ENCODE measurements at regions not wholly inside any gene's neighbourhood (a gene's known extent, or its start where the extent isn't known, plus 50 kb on each side); places are given as distances from the start of the nearest gene placed in this dataset.

- Histone ChIP-seq H3K27me3 (ENCODE audit: insufficient read depth, low read length, poor library complexity) (no peaks in the 10 kb centered on the region), H3K4me2 (ENCODE audit: insufficient read depth, low read length) (no peak overlapping the region), H4K20me1 (ENCODE audit: insufficient read depth, low read length) (no peaks in the 10 kb centered on the region), H3K79me2 (ENCODE audit: insufficient read depth, low read length) (no peaks in the 10 kb centered on the region), H3K27ac (ENCODE audit: low read length) (no peak overlapping the region), H3K4me3 (ENCODE audit: low read depth in 1 of 2, low read length in 2 of 2) (no peak overlapping the region), H3K9me3 (ENCODE audit: insufficient read depth, low read length, severe bottlenecking) (no peaks in the 10 kb centered on the region), H3K4me1 (ENCODE audit: insufficient read depth, low read length) (no peaks in the 10 kb centered on the region), H2AFZ (ENCODE audit: low read depth, low read length) (no peak overlapping the region), H3K36me3 (ENCODE audit: insufficient read depth, low read length) (no peaks in the 10 kb centered on the region), H3K9ac (ENCODE audit: low read depth, low read length) (no peak overlapping the region)
- TF ChIP-seq EZH2 (IDR thresholded peaks at IDR 0.05; ENCODE audit: borderline replicate concordance, low read depth, low read length, severe bottlenecking) (no peak), CTCF (IDR thresholded peaks at IDR 0.05; ENCODE audit: borderline replicate concordance, extremely low read depth, low read length, poor library complexity, severe bottlenecking) (no peak)
- DNase-seq (no peak), ATAC-seq (ENCODE audit: insufficient read depth, low read depth) (no peak)
Observed at GRCh38 chr15:53312707-53313106, 446.8 kb downstream of the WDR72 start.

GRCh38 chr15:53310709-53311108 lies 448.8 kb downstream of the WDR72 start:
- Histone ChIP-seq H3K27ac (ENCODE audit: low read length) (no peak overlapping the region), H3K9ac (ENCODE audit: low read depth, low read length) (no peak overlapping the region), H2AFZ (ENCODE audit: low read depth, low read length) (no peak overlapping the region), H3K4me2 (ENCODE audit: insufficient read depth, low read length) (no peak overlapping the region), H3K9me3 (ENCODE audit: insufficient read depth, low read length, severe bottlenecking) (no peaks in the 10 kb centered on the region), H4K20me1 (ENCODE audit: insufficient read depth, low read length) (no peaks in the 10 kb centered on the region), H3K4me3 (ENCODE audit: low read depth in 1 of 2, low read length in 2 of 2) (no peak overlapping the region), H3K27me3 (ENCODE audit: insufficient read depth, low read length, poor library complexity) (no peaks in the 10 kb centered on the region), H3K36me3 (ENCODE audit: insufficient read depth, low read length) (no peaks in the 10 kb centered on the region), H3K79me2 (ENCODE audit: insufficient read depth, low read length) (no peaks in the 10 kb centered on the region), H3K4me1 (ENCODE audit: insufficient read depth, low read length) (no peaks in the 10 kb centered on the region)
- ATAC-seq (ENCODE audit: insufficient read depth, low read depth) = no peak
- DNase-seq = no peak
- TF ChIP-seq CTCF (IDR thresholded peaks at IDR 0.05; ENCODE audit: borderline replicate concordance, extremely low read depth, low read length, poor library complexity, severe bottlenecking) (no peak), EZH2 (IDR thresholded peaks at IDR 0.05; ENCODE audit: borderline replicate concordance, low read depth, low read length, severe bottlenecking) (no peak)

- H2AFZ ChIP-seq (ENCODE audit: low read depth, low read length) = no peak overlapping the region
- H3K4me3 ChIP-seq (ENCODE audit: low read depth in 1 of 2, low read length in 2 of 2) = no peak overlapping the region
- H3K9me3 ChIP-seq (ENCODE audit: insufficient read depth, low read length, severe bottlenecking) = no peaks in the 10 kb centered on the region
- no peaks in the 10 kb centered on the region for H3K27me3 ChIP-seq (ENCODE audit: insufficient read depth, low read length, poor library complexity)
- no peak overlapping the region for H3K4me2 ChIP-seq (ENCODE audit: insufficient read depth, low read length)
- H3K79me2 ChIP-seq (ENCODE audit: insufficient read depth, low read length) = no peaks in the 10 kb centered on the region
- no peaks in the 10 kb centered on the region for H3K4me1 ChIP-seq (ENCODE audit: insufficient read depth, low read length)
- no peak overlapping the region for H3K9ac ChIP-seq (ENCODE audit: low read depth, low read length)
- no peaks in the 10 kb centered on the region for H3K36me3 ChIP-seq (ENCODE audit: insufficient read depth, low read length)
- H4K20me1 ChIP-seq (ENCODE audit: insufficient read depth, low read length) = no peaks in the 10 kb centered on the region
- H3K27ac ChIP-seq (ENCODE audit: low read length) = no peak overlapping the region
- TF ChIP-seq EZH2 (IDR thresholded peaks at IDR 0.05; ENCODE audit: borderline replicate concordance, low read depth, low read length, severe bottlenecking) = no peak
- no peak for TF ChIP-seq CTCF (IDR thresholded peaks at IDR 0.05; ENCODE audit: borderline replicate concordance, extremely low read depth, low read length, poor library complexity, severe bottlenecking)
- ATAC-seq (ENCODE audit: insufficient read depth, low read depth) (no peak), DNase-seq (no peak)
Observed at GRCh38 chr15:53307952-53308624, 451.4 kb downstream of the WDR72 start.
